DOHH2 (cell line): ENCODE measurements at regions not wholly inside any gene's neighbourhood (a gene's known extent, or its start where the extent isn't known, plus 50 kb on each side); places are given as distances from the start of the nearest gene placed in this dataset.

Source experiments
- H3F3A ChIP-seq: fragments of 200-600 bp; sonication (generic), shearing (Covaris generic); 2 replicates; pipeline ENCODE4 v1.6.0; 2016; ENCODE audit warnings: antibody characterized with exemption, mild to moderate bottlenecking; ENCODE audit not compliant: control insufficient read depth, insufficient read depth
- H3K27ac ChIP-seq: fragments of 200-600 bp; sonication (generic); 2 replicates; pipeline ENCODE4 v1.5.1; 2014; ENCODE audit warnings: low read depth, mild to moderate bottlenecking, low read length, moderate library complexity
- H3K27me3 ChIP-seq: fragments of 200-600 bp; sonication (generic); 2 replicates; pipeline ENCODE4 v1.6.1; 2014; ENCODE audit warnings: mild to moderate bottlenecking, low read length, mixed read lengths; ENCODE audit not compliant: control insufficient read depth
- H3K36me3 ChIP-seq: fragments of 200-600 bp; sonication (generic); 2 replicates; pipeline ENCODE4 v1.6.1; 2014; ENCODE audit warnings: mild to moderate bottlenecking, low read length, moderate library complexity, mixed read lengths; ENCODE audit not compliant: control insufficient read depth
- H3K4me1 ChIP-seq: fragments of 200-600 bp; sonication (generic); 2 replicates; pipeline ENCODE4 v1.6.1; 2014; ENCODE audit warnings: mild to moderate bottlenecking, low read length, mixed read lengths; ENCODE audit not compliant: control insufficient read depth
- H3K4me2 ChIP-seq: fragments of 200-600 bp; sonication (generic); 2 replicates; pipeline ENCODE4 v1.6.0; 2014; ENCODE audit warnings: mild to moderate bottlenecking, low read length, moderate library complexity
- H3K4me3 ChIP-seq: fragments of 200-600 bp; sonication (generic); 2 replicates; pipeline ENCODE4 v1.5.1; 2014; ENCODE audit warnings: mild to moderate bottlenecking, low read length, mixed read lengths
- H3K79me2 ChIP-seq: fragments of 200-600 bp; sonication (generic); 2 replicates; pipeline ENCODE4 v1.6.1; 2014; ENCODE audit warnings: mild to moderate bottlenecking, low read length, mixed read lengths; ENCODE audit not compliant: control insufficient read depth
- H3K9me2 ChIP-seq: fragments of 200-600 bp; sonication (generic); replicated peaks from 2 replicates; pipeline ENCODE4 v1.6.1; 2014; ENCODE audit warnings: mild to moderate bottlenecking, low read length, mixed read lengths; ENCODE audit not compliant: control insufficient read depth
- H3K9me3 ChIP-seq: fragments of 200-600 bp; sonication (generic); 2 replicates; pipeline ENCODE4 v1.6.1; 2014; ENCODE audit warnings: antibody characterized with exemption, low read length, mixed read lengths; ENCODE audit not compliant: control insufficient read depth, insufficient read depth
- H4K20me1 ChIP-seq: fragments of 200-600 bp; sonication (generic); 2 replicates; pipeline ENCODE4 v1.6.0; 2014; ENCODE audit warnings: low read depth, mild to moderate bottlenecking, antibody characterized with exemption, low read length, moderate library complexity; ENCODE audit not compliant: control insufficient read depth, insufficient read depth
- EZH2phosphoT487 ChIP-seq: fragments of 200-600 bp; sonication (generic); IDR thresholded peaks from 2 replicates; pipeline ENCODE4 v1.6.1; 2017; ENCODE audit warnings: borderline replicate concordance, mild to moderate bottlenecking, antibody characterized with exemption, low read length, moderate library complexity, mixed read lengths
- TF ChIP-seq, protein P1 (sequence below): fragments of 200-600 bp; sonication (generic); IDR thresholded peaks from one replicate; pipeline ENCODE4 v1.5.1; 2014; ENCODE audit warnings: antibody characterized with exemption, mild to moderate bottlenecking, low read depth, low read length; ENCODE audit not compliant: poor library complexity, severe bottlenecking

DNA sequence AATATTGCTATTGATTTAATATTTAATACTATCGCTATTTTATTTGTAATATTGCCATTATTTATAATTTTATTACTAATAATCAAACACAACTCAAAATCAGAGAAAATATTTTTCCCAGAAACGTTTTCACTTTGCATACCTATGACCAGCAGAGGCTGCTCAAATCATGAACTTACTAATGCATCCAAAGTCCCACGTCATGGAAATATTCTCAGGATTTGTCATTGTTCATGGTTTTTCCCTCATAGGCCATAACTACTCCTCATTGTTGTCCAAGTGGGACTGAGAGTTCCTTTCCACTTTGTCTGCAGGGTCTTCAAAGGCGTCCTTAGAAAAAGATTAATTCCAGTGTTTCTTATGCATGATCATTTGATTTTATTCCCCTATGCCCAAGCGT is 344.8 kb downstream of the THBS2 start:
- no peaks in the 10 kb centered on the region for H3K9me2 ChIP-seq
- no peaks in the 10 kb centered on the region for H3K4me1 ChIP-seq
- no peaks in the 10 kb centered on the region for H3K79me2 ChIP-seq
- no peaks in the 10 kb centered on the region for H3K27me3 ChIP-seq
- H3K27ac ChIP-seq, result no peak overlapping the region
- no peak overlapping the region for H3K4me3 ChIP-seq
- no peaks in the 10 kb centered on the region for H3K36me3 ChIP-seq
- H3F3A ChIP-seq, result no peaks in the 10 kb centered on the region
- H3K9me3 ChIP-seq, result peaks cover 7% of the 10 kb centered on the region; the same call in 1 of the 2 replicates
- H3K4me2 ChIP-seq, result no peak overlapping the region
- TF ChIP-seq EZH2phosphoT487, result no peak
- TF ChIP-seq, protein P1, sequence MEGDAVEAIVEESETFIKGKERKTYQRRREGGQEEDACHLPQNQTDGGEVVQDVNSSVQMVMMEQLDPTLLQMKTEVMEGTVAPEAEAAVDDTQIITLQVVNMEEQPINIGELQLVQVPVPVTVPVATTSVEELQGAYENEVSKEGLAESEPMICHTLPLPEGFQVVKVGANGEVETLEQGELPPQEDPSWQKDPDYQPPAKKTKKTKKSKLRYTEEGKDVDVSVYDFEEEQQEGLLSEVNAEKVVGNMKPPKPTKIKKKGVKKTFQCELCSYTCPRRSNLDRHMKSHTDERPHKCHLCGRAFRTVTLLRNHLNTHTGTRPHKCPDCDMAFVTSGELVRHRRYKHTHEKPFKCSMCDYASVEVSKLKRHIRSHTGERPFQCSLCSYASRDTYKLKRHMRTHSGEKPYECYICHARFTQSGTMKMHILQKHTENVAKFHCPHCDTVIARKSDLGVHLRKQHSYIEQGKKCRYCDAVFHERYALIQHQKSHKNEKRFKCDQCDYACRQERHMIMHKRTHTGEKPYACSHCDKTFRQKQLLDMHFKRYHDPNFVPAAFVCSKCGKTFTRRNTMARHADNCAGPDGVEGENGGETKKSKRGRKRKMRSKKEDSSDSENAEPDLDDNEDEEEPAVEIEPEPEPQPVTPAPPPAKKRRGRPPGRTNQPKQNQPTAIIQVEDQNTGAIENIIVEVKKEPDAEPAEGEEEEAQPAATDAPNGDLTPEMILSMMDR, result no peak
- H4K20me1 ChIP-seq, result no peaks in the 10 kb centered on the region

DNA sequence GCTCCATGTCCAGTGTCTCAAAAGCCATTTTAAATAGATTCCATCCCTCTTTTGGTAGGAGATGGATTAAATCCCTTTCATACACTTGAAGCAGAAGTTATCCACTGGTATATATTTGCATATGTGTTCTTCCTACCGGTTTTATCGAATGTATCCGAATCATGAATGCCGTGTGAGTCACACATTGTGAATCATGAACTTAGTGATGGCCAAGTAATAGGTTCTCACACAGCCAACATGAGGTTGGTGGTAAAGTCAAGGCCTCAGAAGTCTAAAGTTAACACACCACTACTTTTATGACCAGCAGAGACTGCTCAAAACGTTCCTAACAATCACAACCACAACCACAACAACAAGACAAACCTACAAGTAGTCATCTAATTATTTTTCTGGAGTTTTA is 345.5 kb downstream of the THBS2 start:
- Histone ChIP-seq H3K36me3 (no peaks in the 10 kb centered on the region), H3K4me3 (no peak overlapping the region), H3K4me2 (no peak overlapping the region), H3K4me1 (no peaks in the 10 kb centered on the region), H3K9me2 (no peaks in the 10 kb centered on the region), H3K27ac (no peak overlapping the region), H4K20me1 (no peaks in the 10 kb centered on the region), H3K9me3 (peaks cover 3% of the 10 kb centered on the region; the same call in 1 of the 2 replicates), H3K79me2 (no peaks in the 10 kb centered on the region), H3K27me3 (no peaks in the 10 kb centered on the region), H3F3A (no peaks in the 10 kb centered on the region)
- TF ChIP-seq, protein P1, result no peak
- no peak for TF ChIP-seq EZH2phosphoT487

DNA sequence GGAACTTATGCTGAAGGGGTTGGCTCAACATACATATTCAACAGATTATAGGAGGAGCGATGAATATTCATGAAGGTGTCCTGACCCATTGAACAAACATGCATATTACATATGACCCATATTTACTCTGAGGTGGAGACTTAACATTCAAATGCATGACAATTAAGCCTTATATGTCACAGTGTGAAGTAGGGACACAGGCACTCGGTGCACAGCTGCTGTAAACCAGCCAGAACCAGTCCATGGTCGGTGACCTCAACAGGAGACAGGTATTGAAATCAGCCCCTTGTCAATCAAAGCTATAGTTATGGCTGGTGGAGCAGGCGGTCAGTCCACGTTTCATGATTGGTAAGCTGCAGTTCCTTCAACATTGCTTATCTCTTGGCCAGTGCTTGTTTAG is 347.3 kb downstream of the THBS2 start:
- Histone ChIP-seq H3F3A (no peaks in the 10 kb centered on the region), H3K27me3 (no peaks in the 10 kb centered on the region), H3K9me3 (peaks cover 3% of the 10 kb centered on the region; the same call in 1 of the 2 replicates), H3K27ac (no peak overlapping the region), H3K9me2 (no peaks in the 10 kb centered on the region), H3K36me3 (no peaks in the 10 kb centered on the region), H4K20me1 (no peaks in the 10 kb centered on the region), H3K79me2 (no peaks in the 10 kb centered on the region), H3K4me3 (no peak overlapping the region), H3K4me1 (no peaks in the 10 kb centered on the region), H3K4me2 (no peak overlapping the region)
- TF ChIP-seq, protein P1, result no peak
- TF ChIP-seq EZH2phosphoT487, result no peak
